ENCODE measurements at regions not wholly inside any gene's neighbourhood (a gene's known extent, or its start where the extent isn't known, plus 50 kb on each side); places are given as distances from the start of the nearest gene placed in this dataset.

- DNase-seq = no peak
- no peaks in the 10 kb centered on the region for H3K9me3 Mint-ChIP-seq
- ChIA-PET POLR2A (no interaction called here), CTCF (interaction anchor here (0.5 kb wide), 1 partner anchor 116 kb away, joined by 3 read pairs; no protein-coding TSS in a partner anchor)
- no peak for ATAC-seq (ENCODE audit: poor library complexity)
- no peaks in the 10 kb centered on the region for H3K27me3 ChIP-seq (ENCODE audit: control insufficient read depth in 1 of 2, insufficient read depth in 2 of 2, low read length in 2 of 2)
- no peaks in the 10 kb centered on the region for H3K27me3 Mint-ChIP-seq
- H3K36me3 Mint-ChIP-seq (ENCODE audit: low read depth) = no peaks in the 10 kb centered on the region
- H3K27ac Mint-ChIP-seq = no peak overlapping the region
- peaks cover 0 to 8% of the 10 kb centered on the region in 2 experiments for H3K9me3 ChIP-seq (ENCODE audit: control insufficient read depth in 1 of 2, insufficient read depth in 1 of 2, low read length in 2 of 2)
- TF ChIP-seq CTCF (IDR thresholded peaks at IDR 0.05) = no peak
- H3K4me3 ChIP-seq (ENCODE audit: low read length) = no peak overlapping the region
- H3K4me3 Mint-ChIP-seq = no peak overlapping the region
- H3K4me1 ChIP-seq (ENCODE audit: insufficient read depth, low read length) = no peaks in the 10 kb centered on the region
- no peak overlapping the region for H3K27ac ChIP-seq (ENCODE audit: low read depth in 1 of 2, low read length in 2 of 2)
- intact Hi-C loops (cut with DNase I, micrococcal nuclease) = no loop called here
- no peaks in the 10 kb centered on the region for H3K4me1 Mint-ChIP-seq (ENCODE audit: low read depth)
- H3K36me3 ChIP-seq (ENCODE audit: insufficient read depth, low read length) = no peaks in the 10 kb centered on the region
These were observed 520.1 kb upstream of the NBEA start for GRCh38 chr13:34421858-34422475.

- ChIA-PET POLR2A (no interaction called here), CTCF (no interaction called here)
- H3K36me3 ChIP-seq (ENCODE audit: insufficient read depth, low read length) = no peaks in the 10 kb centered on the region
- Mint-ChIP-seq H3K4me3 (no peak overlapping the region), H3K9me3 (no peaks in the 10 kb centered on the region), H3K27ac (no peak overlapping the region), H3K36me3 (ENCODE audit: low read depth) (no peaks in the 10 kb centered on the region), H3K4me1 (ENCODE audit: low read depth) (no peaks in the 10 kb centered on the region), H3K27me3 (no peaks in the 10 kb centered on the region)
- no peak overlapping the region for H3K27ac ChIP-seq (ENCODE audit: low read depth in 1 of 2, low read length in 2 of 2)
- no peaks in the 10 kb centered on the region for H3K4me1 ChIP-seq (ENCODE audit: insufficient read depth, low read length)
- peaks cover 0 to 5% of the 10 kb centered on the region in 2 experiments for H3K9me3 ChIP-seq (ENCODE audit: control insufficient read depth in 1 of 2, insufficient read depth in 1 of 2, low read length in 2 of 2)
- DNase-seq = no peak
- intact Hi-C loops (cut with DNase I, micrococcal nuclease) = no loop called here
- H3K27me3 ChIP-seq (ENCODE audit: control insufficient read depth in 1 of 2, insufficient read depth in 2 of 2, low read length in 2 of 2) = no peaks in the 10 kb centered on the region
- no peak overlapping the region for H3K4me3 ChIP-seq (ENCODE audit: low read length)
- ATAC-seq (ENCODE audit: poor library complexity) = no peak
- no peak for TF ChIP-seq CTCF (IDR thresholded peaks at IDR 0.05)
These were observed 519.1 kb upstream of the NBEA start for GRCh38 chr13:34422956-34423355.

GRCh38 chr13:34425327-34425949, 516.6 kb upstream of the NBEA start:
- H3K4me3 ChIP-seq (ENCODE audit: low read length) = no peak overlapping the region
- Mint-ChIP-seq H3K27me3 (no peaks in the 10 kb centered on the region), H3K4me3 (no peak overlapping the region), H3K36me3 (ENCODE audit: low read depth) (no peaks in the 10 kb centered on the region), H3K4me1 (ENCODE audit: low read depth) (no peaks in the 10 kb centered on the region), H3K9me3 (no peaks in the 10 kb centered on the region), H3K27ac (no peak overlapping the region)
- H3K9me3 ChIP-seq (ENCODE audit: control insufficient read depth in 1 of 2, insufficient read depth in 1 of 2, low read length in 2 of 2) = peaks cover 0 to 5% of the 10 kb centered on the region in 2 experiments
- ATAC-seq (ENCODE audit: poor library complexity) = no peak
- DNase-seq = no peak
- ChIA-PET POLR2A (no interaction called here), CTCF (no interaction called here)
- intact Hi-C loops (cut with DNase I, micrococcal nuclease) = no loop called here
- H3K36me3 ChIP-seq (ENCODE audit: insufficient read depth, low read length) = no peaks in the 10 kb centered on the region
- no peaks in the 10 kb centered on the region for H3K4me1 ChIP-seq (ENCODE audit: insufficient read depth, low read length)
- H3K27me3 ChIP-seq (ENCODE audit: control insufficient read depth in 1 of 2, insufficient read depth in 2 of 2, low read length in 2 of 2) = no peaks in the 10 kb centered on the region
- no peak overlapping the region for H3K27ac ChIP-seq (ENCODE audit: low read depth in 1 of 2, low read length in 2 of 2)
- TF ChIP-seq CTCF (IDR thresholded peaks at IDR 0.05) = no peak
